GM23248 (cell line): ENCODE measurements at regions not wholly inside any gene's neighbourhood (a gene's known extent, or its start where the extent isn't known, plus 50 kb on each side); places are given as distances from the start of the nearest gene placed in this dataset.

Experiments
- EZH2 ChIP-seq: fragments of 200-600 bp; sonication (generic); IDR thresholded peaks from 2 replicates; pipeline ENCODE4 v1.6.1; 2018; ENCODE audit warnings: antibody characterized with exemption, mild to moderate bottlenecking; ENCODE audit not compliant: insufficient read depth, poor library complexity, severe bottlenecking
- EZH2phosphoT487 ChIP-seq: fragments of 200-600 bp; sonication (generic); IDR thresholded peaks from 2 replicates; pipeline ENCODE4 v1.6.1; 2018; ENCODE audit warnings: antibody characterized with exemption, moderate library complexity, mild to moderate bottlenecking, low read depth; ENCODE audit not compliant: insufficient read depth

- TF ChIP-seq EZH2phosphoT487 (no peak), EZH2 (no peak)
Observed at GRCh38 chr14:71341156-71341555, 433.9 kb downstream of the PCNX1 start.
